DMS53 treated with DMSO at 0.1 percent for 48 hours (cell line): ENCODE measurements at regions not wholly inside any gene's neighbourhood (a gene's known extent, or its start where the extent isn't known, plus 50 kb on each side); places are given as distances from the start of the nearest gene placed in this dataset.

Experiments used
- DNase-seq: peaks from one replicate; lab custom pipeline; 2025; ENCODE audit not compliant: unreplicated experiment; lab: John Stamatoyannopoulos, UW

DNA sequence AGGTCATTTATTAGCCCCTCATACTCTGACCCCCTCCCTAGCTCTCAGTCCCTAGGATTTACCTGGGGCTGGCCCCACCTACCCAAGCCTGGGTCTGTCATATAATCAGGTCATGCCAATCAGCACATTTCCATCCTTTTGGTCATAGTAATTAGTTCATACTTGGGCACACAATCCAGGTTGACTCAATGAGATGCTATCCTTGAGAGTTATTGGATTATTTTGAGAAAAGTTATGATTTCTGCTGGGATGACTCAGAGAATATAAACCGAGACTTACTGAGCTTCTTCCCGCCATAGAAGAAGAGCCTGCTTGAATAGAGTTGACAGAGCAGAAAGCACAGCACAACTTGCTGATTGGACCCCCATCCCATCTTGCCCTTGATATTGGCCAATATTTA is 331.5 kb downstream of the CBLN1 start:
- DNase-seq, result no peak

- DNase-seq, result no peak
Measured at GRCh38 chr16:48949636-48950035, 332.0 kb downstream of the CBLN1 start.

GRCh38 chr16:48948911-48949310 is 332.7 kb downstream of the CBLN1 start:
- no peak for DNase-seq

DNA sequence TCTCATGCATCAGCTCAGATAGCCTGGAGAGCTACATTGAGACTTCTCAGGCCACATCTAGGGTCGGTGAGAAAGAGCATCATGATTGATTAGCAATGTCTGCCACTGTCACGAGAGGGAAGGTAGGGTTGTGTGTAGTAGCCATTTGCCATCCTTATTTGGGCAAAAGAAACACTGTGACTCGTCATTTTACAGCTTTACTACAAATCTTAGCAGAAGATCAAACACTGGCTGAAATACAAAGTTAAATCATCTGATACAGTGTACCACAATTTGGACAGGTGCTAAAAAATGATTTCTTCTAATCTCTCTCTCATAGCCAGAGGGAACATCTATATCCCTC is 334.3 kb downstream of the CBLN1 start:
- DNase-seq, result no peak

- no peak for DNase-seq
Measured at GRCh38 chr16:48946686-48947370, 334.8 kb downstream of the CBLN1 start.

- DNase-seq, result no peak
Measured at GRCh38 chr16:48942996-48943395, 333.0 kb upstream of the N4BP1 start.

DNA sequence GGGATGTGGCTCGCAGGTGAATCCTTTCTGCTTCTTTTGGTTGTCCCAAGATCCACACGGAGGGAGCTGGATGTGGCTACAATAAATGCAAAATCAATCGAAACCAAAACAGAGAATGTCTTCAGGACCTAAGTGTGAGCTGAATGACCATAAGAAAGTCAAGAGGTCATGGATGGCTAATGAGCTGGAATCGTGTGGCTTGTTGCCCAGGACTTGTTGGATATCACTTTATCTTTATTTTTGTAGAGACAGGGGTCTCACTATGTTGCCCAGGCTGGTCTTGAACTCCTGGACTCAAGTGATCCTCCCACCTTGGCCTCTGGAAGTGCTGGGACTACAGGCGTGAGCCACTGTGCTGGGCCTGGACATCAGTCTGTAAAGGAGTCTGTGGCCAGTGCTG is 326.8 kb upstream of the N4BP1 start:
- no peak for DNase-seq

- no peak for DNase-seq
Measured at GRCh38 chr16:48932216-48932855, 322.4 kb upstream of the N4BP1 start.

DNA sequence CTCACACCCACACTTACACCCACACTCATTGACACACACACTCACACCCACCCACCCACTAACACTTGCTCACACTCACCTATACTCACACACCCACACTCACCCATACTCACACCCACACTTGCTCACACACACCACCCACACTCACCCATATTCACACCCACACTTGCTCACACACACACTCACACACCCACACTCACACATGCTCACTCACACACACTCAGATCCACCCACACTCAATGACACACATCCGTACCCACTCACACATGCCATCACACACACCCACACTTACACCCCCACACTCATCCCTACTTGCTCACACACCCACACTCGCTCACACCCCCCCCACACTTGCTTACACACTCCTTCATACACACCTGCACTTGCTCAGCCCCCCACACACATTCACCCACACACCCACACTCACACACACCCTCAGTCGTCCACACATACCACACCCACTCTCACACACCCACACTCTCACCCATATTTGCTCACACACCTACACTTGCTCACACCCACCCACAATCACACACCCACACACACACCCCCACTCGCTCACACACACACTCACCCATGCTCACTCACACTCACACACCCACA is 321.1 kb upstream of the N4BP1 start:
- no peak for DNase-seq

GRCh38 chr16:48919791-48920190 is 309.8 kb upstream of the N4BP1 start:
- no peak for DNase-seq

GRCh38 chr16:48918520-48919258 is 308.7 kb upstream of the N4BP1 start:
- DNase-seq, result no peak

DNA sequence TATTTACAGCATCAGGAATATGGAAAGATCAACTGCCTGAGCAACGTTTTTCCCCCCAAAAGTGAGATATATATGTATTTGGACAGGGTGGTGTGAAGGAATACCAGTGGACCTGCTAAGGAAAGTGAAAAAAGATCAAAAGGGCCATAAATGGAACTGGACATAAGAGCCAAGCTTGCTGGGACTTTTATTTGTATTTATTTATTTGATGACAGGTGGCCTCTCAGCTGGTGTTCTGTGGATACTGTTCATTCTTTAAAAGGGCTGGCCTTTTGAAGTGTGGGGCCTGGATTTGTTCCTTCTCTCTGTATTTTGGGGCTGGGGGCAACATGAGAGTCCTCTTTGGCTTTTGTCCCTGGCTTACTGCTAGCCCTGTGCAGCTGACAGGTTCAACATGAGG is 306.6 kb upstream of the N4BP1 start:
- no peak for DNase-seq

GRCh38 chr16:48914070-48914469 is 304.1 kb upstream of the N4BP1 start:
- DNase-seq, result no peak

- DNase-seq, result no peak
Measured at GRCh38 chr16:48913384-48913783, 303.4 kb upstream of the N4BP1 start.

GRCh38 chr16:48912360-48912759 is 302.4 kb upstream of the N4BP1 start:
- no peak for DNase-seq

DNA sequence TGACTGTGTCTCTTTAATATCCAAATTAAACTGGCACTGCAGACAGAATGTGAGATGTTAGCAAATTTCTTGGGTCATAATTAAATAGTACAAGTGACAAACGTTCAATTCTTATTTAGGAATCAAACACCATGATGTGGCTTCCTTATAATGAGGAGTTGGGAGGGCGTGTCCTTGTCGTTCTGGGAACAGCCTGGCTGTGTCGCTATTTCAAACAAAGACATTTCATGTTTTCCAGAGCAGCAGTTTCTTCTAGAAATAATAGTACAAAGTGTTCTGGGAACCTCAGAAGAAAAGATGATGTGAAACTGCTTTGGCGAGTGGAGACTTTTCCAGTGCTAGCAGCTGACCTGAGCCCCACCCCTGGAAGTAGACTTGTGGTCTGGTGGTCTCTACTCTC is 301.7 kb upstream of the N4BP1 start:
- DNase-seq, result no peak

GRCh38 chr16:48910214-48910613 is 300.2 kb upstream of the N4BP1 start:
- no peak for DNase-seq

DNA sequence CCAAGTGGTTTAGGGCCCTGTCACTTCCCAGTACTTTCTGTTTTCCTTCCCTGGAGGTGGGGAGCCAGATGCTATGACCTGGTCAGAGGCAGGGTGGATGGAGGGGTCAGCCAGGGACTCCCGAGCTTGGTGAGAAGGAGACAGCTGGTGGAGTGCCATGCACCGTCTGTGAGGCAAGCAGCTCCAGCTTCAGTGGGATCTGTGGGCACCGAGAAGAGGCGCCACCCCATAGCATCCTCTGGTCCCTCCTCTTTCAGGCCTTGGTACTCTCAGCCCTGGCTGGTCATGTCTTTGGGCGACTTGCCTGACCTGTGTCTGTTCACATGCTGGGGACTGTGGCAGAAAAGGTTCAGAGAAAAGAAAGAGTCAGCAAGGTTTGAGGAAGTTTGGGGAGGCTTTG is 299.3 kb upstream of the N4BP1 start:
- no peak for DNase-seq

DNA sequence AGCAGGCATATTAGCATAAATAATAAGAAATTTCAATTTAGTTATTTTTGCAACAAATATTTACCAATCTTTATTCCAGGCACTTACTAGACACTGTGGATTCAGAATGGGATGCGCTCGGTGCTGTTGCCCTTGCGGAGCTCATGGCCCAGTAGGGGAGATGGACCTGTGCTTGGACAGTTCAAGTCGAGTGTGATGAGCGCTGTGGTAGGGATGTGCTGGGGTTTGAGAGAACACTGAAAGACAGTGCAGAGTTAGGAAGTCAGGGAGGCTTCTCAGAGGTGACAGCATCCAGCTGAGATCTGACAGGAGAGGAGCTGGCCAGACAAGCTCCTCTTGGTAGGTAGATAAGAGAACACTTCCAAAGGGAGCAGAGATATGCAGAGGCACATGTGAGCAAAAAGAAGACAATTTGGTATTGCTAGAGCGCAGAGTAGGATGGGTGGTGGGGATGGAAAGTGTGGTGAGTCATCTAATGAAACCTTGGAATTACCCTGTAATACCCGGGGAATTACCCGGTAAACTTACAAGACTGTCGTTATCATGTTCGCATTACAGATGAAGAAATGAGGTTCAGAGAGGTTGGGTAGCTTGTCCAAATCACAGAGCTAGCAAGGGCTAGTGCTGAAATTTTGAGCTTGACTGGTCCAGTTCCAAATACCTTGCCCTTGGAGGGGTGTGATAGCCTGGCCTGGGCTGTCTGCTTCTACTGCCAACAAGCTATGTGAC is 298.1 kb upstream of the N4BP1 start:
- no peak for DNase-seq

DNA sequence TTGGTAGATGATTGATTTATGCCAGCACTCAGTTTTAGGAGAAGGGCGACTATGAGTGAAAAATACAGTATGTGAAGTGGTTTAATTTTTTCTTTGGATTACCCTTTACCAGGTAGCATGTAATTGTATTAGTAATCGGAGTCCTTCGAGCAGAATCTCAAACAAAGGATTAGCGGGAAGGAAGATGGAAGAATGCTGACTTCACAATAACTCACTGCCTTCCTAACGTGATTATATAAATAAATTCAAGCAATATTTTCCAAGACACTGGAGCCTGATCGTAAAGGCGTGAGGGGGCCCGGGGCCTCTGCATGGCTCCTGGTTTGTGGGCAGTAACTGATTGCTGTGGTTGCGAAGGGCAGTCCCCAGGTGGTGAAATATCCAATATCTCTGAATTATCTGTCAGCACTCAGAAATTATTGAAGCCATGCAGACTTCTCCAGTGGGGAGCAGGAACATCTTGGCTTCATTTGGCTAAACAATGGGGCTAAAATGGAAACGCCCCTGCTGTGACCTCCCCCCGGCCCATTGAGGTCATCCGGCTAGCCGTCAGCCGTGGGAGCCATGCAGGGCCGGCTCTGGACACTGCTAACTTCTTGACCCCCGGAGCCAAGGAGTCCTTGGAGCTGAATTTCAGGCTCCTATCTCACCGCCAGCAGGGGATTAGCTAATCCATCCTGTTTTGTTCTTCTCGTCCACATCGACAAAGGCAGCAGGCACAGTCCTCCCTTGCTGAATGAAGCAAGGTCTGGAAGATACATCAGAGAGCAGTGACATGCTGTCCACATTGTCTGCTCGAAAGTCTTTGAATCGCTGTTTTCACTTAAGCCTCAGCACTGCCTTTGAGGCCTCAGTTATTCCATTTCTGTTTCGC is 295.9 kb upstream of the N4BP1 start:
- DNase-seq, result no peak
